Endothelial cell of umbilical vein (primary cell): ENCODE measurements at regions not wholly inside any gene's neighbourhood (a gene's known extent, or its start where the extent isn't known, plus 50 kb on each side); places are given as distances from the start of the nearest gene placed in this dataset.

Source experiments
- BruUV-seq: library from RNA; stranded (reverse); fragments of 400-500 nt; replicated peaks from 2 replicates; lab custom pipeline; 2021; lab: Mats Ljungman, UMichigan
- CTCF ChIA-PET: fragments of 300-600, 350-600 bp; sonication (Branson Sonifier 250); formaldehyde crosslinking; loops from one replicate; lab custom pipeline; 2021; ENCODE audit warnings: antibody characterized with exemption, inconsistent platforms; lab: Charles Lee
- POLR2A ChIA-PET: fragments of 300-600, 350-600 bp; sonication (Branson Sonifier 250); formaldehyde crosslinking; loops from one replicate; lab custom pipeline; 2021; ENCODE audit warnings: antibody characterized with exemption, inconsistent platforms; lab: Charles Lee
- DNase-seq: peaks from one replicate; pipeline ENCODE4 v3.0.0-alpha.2; 2011; ENCODE audit warnings: low read depth, low spot score
- FAIRE-seq: peaks from 2 replicates; lab custom pipeline; 2011; peaks lifted over from hg19 to GRCh38; lab: Jason Lieb, UNC
- H2AFZ ChIP-seq: 2 replicates; pipeline ENCODE4 v1.6.0; 2012; ENCODE audit warnings: low read depth, low read length, control low read depth, inconsistent platforms
- H3K27ac ChIP-seq: 2 replicates; pipeline ENCODE4 v1.5.1; 2011; ENCODE audit warnings: low read depth, mild to moderate bottlenecking, control low read depth, low read length, moderate library complexity; ENCODE audit not compliant: insufficient read depth
- H3K27me3 ChIP-seq, 2 experiments: 2 replicates each; pipeline versions ENCODE4 v1.6.0 to v1.6.1; 2011; ENCODE audit warnings: low read length in 2 of 2, mixed read lengths in 1 of 2; ENCODE audit not compliant: control insufficient read depth in 2 of 2, insufficient read depth in 2 of 2
- H3K36me3 ChIP-seq, 2 experiments: 2 replicates in 1 of 2; 3 replicates in 1 of 2; pipeline ENCODE4 v1.5.1; 2011; ENCODE audit warnings: low read length in 2 of 2, mild to moderate bottlenecking in 1 of 2, moderate library complexity in 1 of 2; ENCODE audit not compliant: control insufficient read depth in 2 of 2, insufficient read depth in 2 of 2; ENCODE audit errors: extremely low read depth in 1 of 2
- H3K4me1 ChIP-seq: 3 replicates; pipeline ENCODE4 v1.5.1; 2011; ENCODE audit warnings: mild to moderate bottlenecking, low read length; ENCODE audit not compliant: control insufficient read depth, insufficient read depth; ENCODE audit errors: extremely low read depth
- H3K4me2 ChIP-seq: 2 replicates; pipeline ENCODE4 v1.6.1; 2011; ENCODE audit warnings: low read length, control low read depth, mixed read lengths; ENCODE audit not compliant: insufficient read depth
- H3K4me3 ChIP-seq, 3 experiments: fragments of 200-600 bp in 1 of 3; sonication (generic), shearing (Covaris generic) in 1 of 3; replicated peaks in 1 of 3; 2 replicates each; pipeline ENCODE4 v1.5.1; 2011 to 2016; ENCODE audit warnings: control low read depth in 3 of 3, low read length in 3 of 3, mild to moderate bottlenecking in 2 of 3, inconsistent platforms in 1 of 3, low read depth in 1 of 3, moderate library complexity in 1 of 3; ENCODE audit not compliant: insufficient read depth in 1 of 3
- H3K79me2 ChIP-seq: 2 replicates; pipeline ENCODE4 v1.6.0; 2012; ENCODE audit warnings: low read length, inconsistent platforms; ENCODE audit not compliant: control insufficient read depth, insufficient read depth
- H3K9ac ChIP-seq: replicated peaks from 2 replicates; pipeline ENCODE3; 2011; ENCODE audit warnings: low read length, control low read depth; ENCODE audit not compliant: insufficient read depth; ENCODE audit errors: extremely low read depth
- H3K9me1 ChIP-seq: replicated peaks from 3 replicates; pipeline ENCODE4 v1.6.0; 2011; ENCODE audit warnings: mild to moderate bottlenecking, low read length; ENCODE audit not compliant: control insufficient read depth, insufficient read depth; ENCODE audit errors: extremely low read depth
- H3K9me3 ChIP-seq: replicated peaks from 2 replicates; pipeline ENCODE4 v1.5.1; 2012; ENCODE audit warnings: low read length, inconsistent platforms; ENCODE audit not compliant: control insufficient read depth, insufficient read depth
- H4K20me1 ChIP-seq: replicated peaks from 2 replicates; pipeline ENCODE3; 2011; ENCODE audit warnings: mild to moderate bottlenecking, low read length; ENCODE audit not compliant: control insufficient read depth, insufficient read depth; ENCODE audit errors: extremely low read depth
- CTCF ChIP-seq, 2 donors: IDR thresholded peaks; 1 replicate in 1 of 2; 2 replicates in 1 of 2; pipeline ENCODE4 v1.5.1; 2011; ENCODE audit warnings: low read length in 2 of 2, mild to moderate bottlenecking in 2 of 2, moderate library complexity in 2 of 2, control low read depth in 1 of 2, inconsistent platforms in 1 of 2, low read depth in 1 of 2; ENCODE audit not compliant: insufficient read depth in 1 of 2; ENCODE audit errors: extremely low read depth in 1 of 2
- FOS ChIP-seq: IDR thresholded peaks from 2 replicates; pipeline ENCODE4 v1.6.1; 2011; ENCODE audit warnings: mild to moderate bottlenecking, low read length, moderate library complexity, borderline replicate concordance; ENCODE audit not compliant: insufficient read depth
- GATA2 ChIP-seq: IDR thresholded peaks from 2 replicates; pipeline ENCODE4 v1.7.0; 2011; ENCODE audit warnings: low read depth, mild to moderate bottlenecking, moderate library complexity, mixed read lengths, low read length; ENCODE audit not compliant: insufficient read length, insufficient read depth
- MYC ChIP-seq: IDR thresholded peaks from one replicate; pipeline ENCODE4 v1.6.1; 2011; ENCODE audit warnings: mild to moderate bottlenecking, low read depth, low read length
- POLR2A ChIP-seq: IDR thresholded peaks from 2 replicates; pipeline ENCODE4 v1.6.1; 2012; ENCODE audit warnings: low read depth, mild to moderate bottlenecking, control low read depth, low read length
- POLR2AphosphoS5 ChIP-seq: IDR thresholded peaks from 2 replicates; pipeline ENCODE4 v1.6.1; 2012; ENCODE audit warnings: low read depth, mild to moderate bottlenecking, control low read depth, low read length, moderate library complexity; ENCODE audit not compliant: insufficient read depth
- dilution Hi-C: fragments of 300-500 bp; cut with MboI; formaldehyde crosslinking; loops from one replicate; pipeline ENCODE4 v1.15.0; 2019; ENCODE audit warnings: low sequenced_read_pairs; ENCODE audit not compliant: extremely low pct_ligation_motif_present
- intact Hi-C: fragments of 100-400 bp; cut with micrococcal nuclease; formaldehyde crosslinking; loops from one replicate; pipeline ENCODE4 v1.10.0; 2022

GRCh38 chr6:219019-219570 is 73.2 kb upstream of the DUSP22 start:
- POLR2A ChIA-PET = no interaction called here

More at GRCh38 chr6:219019-219570, 73.2 kb upstream of the DUSP22 start:
- dilution Hi-C loops = no loop called here
- Histone ChIP-seq H3K27ac (no peak overlapping the region), H3K9me1 (no peaks in the 10 kb centered on the region), H3K4me1 (peaks cover 2% of the 10 kb centered on the region), H4K20me1 (no peaks in the 10 kb centered on the region), H3K9ac (no peak overlapping the region), H3K4me2 (no peak overlapping the region), H3K4me3 (no peak overlapping the region), H3K9me3 (no peaks in the 10 kb centered on the region), H2AFZ (no peak overlapping the region), H3K36me3 (no peaks in the 10 kb centered on the region), H3K79me2 (no peaks in the 10 kb centered on the region), H3K27me3 (no peaks in the 10 kb centered on the region)
- no peak for FAIRE-seq
- no TSS peak for BruUV-seq
- intact Hi-C loops = no loop called here
- no peak for DNase-seq
- TF ChIP-seq POLR2A = no peak
- TF ChIP-seq CTCF (IDR thresholded peaks at IDR 0.05; ENCODE audit: extremely low read depth in 1 of 2, insufficient read depth in 1 of 2, low read depth in 1 of 2, low read length in 2 of 2) = no peak
- no peak for TF ChIP-seq FOS
- TF ChIP-seq GATA2 = no peak
- TF ChIP-seq POLR2AphosphoS5 = no peak
- TF ChIP-seq MYC = no peak
- CTCF ChIA-PET = interaction anchor here (1.0 to 2.8 kb wide), 2 partner anchors 114 to 190 kb away, joined by 4 to 7 read pairs; no protein-coding TSS in a partner anchor
